CD4-positive, alpha-beta T cell treated with Interleukin-17A for 1 hour (primary cell): ENCODE measurements at regions not wholly inside any gene's neighbourhood (a gene's known extent, or its start where the extent isn't known, plus 50 kb on each side); places are given as distances from the start of the nearest gene placed in this dataset.

ENCODE experiments used
- DNase-seq: peaks from one replicate; pipeline ENCODE4 v3.0.0-alpha.2; 2020

DNA sequence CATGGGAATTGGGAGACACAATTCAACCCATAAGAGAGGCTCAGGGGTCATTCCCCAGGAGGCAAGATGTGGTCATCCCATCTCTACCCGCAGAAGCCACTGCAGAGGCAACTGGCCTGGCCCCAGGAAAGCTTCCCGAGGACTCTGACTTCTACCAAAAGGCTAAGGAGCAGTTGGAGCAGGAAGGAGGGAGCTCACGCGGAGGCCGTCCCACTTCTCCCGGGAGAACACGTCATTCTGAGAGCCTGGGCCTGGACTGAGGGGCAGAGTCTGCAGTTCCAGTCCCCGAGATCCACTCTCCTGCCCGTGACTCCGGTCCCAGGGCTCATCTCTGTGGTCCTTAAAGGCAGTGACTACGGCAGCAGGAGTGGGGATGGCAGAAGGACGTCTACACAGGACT is 69.0 kb upstream of the TAF1B start:
- DNase-seq = no peak

DNA sequence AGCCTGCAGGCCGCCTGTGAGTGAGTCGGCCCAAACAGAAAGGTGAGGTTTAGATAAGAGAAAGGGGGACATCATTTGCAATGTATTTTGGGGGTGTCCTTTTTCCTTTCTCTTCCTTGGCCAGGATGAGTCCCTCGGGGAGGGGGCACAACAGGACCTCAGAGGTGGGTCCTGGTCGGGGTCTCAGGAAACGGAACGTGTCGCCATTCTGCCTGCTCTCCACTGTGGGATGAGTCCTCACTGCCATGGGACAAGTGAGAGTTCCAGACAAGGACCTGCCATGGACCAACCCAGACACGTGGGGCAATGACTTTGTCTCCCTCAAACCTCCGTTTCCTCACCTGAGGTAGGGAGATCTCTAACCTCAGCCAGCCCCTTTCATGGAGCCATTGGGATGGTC is 67.9 kb upstream of the TAF1B start:
- no peak for DNase-seq

DNA sequence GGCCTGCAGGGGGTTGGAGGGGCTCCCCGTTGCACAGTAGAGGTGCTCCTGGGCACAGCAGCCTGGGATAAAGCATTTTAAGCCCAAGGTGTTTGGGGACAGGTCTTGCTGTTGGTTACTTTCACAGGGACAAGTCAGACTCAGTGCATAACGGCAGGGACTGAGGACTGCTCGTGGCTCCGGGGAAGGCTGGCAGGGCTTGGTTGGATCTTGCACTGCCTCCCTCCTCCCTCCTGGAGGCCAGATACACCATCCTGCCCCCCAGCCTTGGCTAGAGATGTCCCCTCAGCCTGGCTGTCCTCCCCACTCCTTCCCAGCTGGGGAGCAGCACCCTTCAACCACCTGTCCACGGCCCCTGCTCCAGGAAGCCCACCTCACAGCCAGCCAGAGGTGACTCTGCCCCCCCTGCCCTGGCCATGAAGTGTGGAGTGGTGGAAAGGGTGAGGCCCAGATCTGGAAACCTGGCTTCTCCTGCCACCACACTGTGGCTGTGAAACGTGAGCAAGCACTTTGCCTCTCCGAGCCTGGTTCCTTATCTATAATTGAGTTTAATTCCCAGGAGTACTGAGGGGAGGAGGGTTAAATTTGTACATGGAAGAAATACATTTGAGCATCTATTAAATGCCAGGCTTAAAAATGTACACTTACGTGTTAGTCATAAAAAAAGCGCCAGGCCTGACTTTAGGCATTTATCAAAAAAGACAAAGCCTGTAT is 67.1 kb upstream of the TAF1B start:
- DNase-seq = no peak

DNA sequence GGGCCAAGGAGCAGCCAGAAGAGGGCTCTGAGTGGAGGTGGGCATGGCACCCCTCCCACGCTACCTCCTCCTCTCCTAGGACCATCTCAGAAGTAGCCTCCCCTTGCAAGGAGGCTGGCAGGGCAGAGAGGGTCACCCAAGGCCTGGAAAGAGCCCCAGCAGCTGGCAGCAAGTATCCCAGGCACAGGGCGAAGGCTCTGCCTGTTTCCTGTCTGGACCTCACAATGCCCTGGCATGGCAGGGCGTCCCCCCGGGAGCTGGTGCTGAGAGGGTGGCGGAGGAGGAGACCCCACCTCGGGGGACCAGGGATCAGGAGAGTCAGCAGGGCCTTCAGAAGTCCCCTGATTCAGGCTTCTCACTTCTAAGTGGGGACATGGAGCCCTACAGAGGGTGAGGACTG is 66.2 kb upstream of the TAF1B start:
- no peak for DNase-seq

DNA sequence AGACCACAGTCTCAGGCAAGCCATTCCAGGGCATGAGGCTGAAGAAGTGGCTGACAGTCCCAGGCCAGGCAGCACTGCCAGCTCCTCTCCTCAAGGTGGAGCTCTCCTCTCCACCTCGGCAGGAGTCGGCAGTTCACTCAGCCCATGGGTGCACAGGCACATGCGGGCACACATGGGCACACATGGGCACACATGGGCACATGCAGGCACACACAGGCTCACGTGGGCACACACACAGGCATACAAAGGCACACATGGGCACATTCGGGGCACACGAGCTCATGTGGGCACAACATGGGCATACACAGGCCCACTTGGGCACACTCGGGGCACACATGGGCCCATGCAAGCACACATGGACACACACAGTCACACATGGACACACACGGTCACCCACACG is 65.3 kb upstream of the TAF1B start:
- DNase-seq = peak; percentile 28

DNA sequence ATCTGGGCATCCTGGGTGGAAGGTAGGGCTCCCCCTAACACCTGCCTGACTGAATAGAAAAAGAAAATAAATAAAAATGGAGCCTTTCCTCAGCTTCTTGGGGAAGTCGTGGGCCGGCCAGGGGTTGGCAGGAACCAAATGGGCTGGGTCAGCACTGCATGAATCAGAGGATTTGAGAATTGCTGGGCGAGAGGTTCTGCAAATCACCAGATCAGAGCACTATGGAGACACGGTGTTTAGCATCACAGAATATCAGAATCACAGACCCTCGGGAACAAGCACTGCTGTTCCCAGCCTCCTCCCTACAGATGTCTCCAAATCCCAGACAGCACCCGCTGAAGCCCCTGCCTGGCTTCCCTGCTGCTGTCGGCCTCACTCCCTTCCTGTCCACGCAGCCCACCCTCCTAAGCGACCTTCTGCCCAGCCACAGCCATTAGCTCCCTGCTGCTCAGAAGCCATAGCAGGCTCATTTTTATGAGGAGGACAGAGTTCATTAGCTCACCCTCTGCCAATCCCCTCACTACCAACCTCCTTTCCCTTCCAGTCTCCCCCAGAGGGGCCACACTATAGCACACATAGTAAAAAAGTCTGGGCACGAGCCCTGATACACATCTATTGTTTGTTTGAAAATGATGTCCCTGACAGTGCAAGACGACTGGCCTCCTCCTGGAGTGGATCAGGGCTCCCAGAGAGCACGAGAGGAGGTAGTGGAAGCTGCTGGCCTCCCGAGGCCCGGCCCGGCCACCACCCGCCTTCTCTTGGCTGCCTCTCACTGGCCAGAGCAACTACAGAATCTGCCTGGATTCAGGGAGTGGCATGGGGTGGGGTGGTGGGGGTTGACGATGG is 64.6 kb upstream of the TAF1B start:
- no peak for DNase-seq

DNA sequence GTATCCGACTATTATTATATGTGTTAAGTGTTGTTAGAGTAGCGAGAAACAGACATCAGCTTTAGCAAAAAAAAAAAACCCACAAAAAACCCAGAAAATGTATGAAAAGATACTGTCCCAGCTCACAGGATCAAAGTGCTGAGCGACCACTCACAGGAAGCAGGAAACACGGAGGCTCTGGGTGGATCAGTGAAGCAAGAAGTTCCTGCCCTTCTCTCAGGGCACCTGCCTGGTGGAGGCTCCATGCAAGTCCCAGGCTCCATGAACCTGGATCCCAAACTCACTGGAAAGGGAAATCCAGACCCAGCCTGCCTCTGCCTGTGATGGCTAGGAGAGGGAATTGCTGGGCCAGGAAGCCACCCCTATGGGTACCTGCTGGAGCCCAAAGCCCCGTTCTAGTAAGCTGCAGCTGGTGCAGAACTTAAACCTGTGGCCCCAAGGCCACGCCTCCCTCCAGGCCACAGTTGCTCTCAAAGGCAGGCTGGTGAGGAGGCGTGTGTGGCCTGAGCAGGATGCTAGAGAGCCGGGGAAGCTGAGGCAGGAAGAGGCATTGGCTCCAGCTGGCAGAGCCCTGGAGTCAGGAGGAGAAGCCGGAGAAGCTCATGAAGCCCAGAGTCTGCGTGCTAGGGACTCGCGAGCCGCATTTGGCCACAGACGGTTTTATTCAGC is 63.5 kb upstream of the TAF1B start:
- DNase-seq = peak; percentile 60

DNA sequence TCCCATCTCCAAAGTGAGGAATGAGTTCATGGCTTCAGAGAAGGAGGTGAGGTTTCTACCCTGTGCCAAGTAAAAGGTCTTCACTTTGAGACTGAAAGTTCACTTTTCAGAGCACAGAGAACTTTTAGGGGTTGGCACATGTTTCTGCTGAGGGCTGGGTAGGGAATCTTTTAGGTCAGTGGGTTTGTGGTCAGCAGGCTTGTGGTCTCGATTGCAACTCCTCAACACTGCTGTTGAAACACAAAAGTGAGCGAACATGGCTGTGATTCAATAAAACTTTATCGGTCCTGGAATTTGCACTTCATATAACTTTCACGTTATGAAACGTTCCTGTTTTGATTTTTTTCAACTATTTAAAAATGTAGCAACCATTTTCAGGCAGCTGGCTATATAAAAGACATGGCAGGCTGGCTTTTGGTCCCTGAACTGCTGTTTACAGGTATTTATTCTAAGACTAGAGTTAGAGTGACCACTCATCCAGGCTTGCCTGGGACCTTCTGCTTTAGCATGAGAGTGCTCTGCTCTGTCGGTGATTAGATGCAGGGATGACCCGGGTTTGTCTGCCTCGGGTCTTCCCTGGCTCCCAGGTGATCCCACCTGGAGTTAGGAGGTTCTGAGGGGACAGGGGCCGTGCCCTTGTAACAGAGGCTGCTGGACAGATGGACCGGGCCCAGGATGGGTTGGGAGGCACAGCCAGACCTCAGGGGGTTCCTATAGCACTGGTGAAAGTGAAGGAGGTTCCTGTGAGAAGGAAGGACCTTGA is 62.7 kb upstream of the TAF1B start:
- DNase-seq = peak; percentile 67

DNA sequence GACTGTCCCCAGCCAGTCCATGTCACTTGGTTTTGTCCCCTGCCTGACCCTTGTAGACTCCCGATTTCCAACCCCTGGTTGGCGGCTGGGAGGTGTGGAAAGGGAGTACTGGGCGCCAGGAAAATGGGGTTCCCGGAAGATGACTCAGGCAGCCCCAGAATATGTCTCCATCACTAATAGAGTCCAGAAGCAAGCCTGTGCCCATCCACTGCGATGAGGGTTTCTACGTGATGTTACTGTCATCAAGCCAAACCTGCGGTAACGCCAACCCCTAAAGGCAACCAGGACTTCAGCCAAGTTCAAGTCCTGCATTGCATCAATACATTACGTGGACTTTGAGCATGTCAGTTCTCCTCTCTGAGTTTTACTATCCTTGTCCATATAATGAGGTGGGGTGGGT is 62.0 kb upstream of the TAF1B start:
- DNase-seq = no peak

DNA sequence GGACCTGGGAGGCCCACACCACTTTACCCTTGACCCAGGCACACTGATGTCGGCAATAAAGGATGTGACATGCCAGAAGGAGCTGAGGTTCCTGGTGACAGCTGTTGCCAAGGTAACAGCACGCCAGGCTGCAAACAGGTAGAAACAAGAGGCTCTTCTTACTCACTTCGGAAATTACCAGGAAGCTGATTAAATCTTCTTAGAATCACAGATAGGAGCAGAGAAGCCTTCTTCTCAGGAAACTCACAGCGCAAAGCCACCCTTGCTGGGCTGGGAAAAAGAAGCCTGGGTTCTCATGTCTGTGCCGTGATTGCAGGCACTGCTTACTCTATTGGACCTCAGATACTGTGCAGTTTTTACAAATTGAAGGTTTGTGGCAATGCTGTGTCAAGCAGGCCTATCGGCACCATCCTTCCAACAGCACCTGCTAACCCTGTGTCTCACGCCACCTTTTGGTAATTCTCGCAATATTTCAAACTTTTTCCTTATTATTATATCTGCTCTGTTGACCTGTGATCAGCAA is 61.0 kb upstream of the TAF1B start:
- peak; percentile 92 for DNase-seq

DNA sequence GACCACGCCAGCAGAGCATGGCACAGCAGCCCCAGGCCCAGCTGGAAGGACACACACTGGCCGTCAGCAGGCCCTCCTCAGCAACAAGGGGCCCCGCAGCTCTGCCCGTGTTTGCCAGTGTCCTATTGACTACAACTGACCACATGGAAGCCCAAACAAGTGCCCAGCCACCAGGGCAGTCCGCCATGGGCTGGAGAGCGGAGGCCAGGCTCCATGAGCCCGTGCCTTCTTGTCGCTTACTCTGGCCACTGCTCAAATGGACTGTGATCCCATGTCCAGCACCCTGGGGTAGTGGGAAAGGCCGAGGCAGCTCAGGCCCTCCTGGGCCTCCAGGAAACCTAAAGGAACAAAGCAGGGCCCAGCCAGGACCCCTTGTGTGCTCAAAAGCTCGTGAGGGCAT is 53.9 kb upstream of the TAF1B start:
- DNase-seq = no peak

DNA sequence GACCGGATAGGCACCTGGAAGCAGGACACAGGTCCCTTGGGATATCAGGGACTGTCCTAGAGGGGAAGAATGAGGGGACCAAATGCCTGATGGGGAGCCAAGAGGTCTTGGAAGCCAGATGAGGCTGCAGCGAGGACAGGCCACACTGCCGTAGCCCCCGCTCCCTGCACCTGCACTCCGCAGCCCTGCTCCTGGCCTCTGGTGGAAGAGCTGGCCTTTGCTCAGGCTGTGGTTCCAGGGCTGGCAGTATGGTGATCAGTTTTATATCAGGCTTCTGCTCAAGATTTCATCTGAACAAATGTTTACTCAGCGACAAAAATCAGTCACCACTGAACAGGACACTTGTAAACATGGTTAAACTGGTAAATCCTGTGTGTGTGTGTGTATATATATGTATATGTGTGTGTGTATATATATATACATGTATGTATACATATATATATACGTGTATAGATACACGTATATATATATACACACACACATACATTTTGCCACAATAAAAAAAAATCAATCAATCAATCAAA is 52.5 kb upstream of the TAF1B start:
- no peak for DNase-seq

DNA sequence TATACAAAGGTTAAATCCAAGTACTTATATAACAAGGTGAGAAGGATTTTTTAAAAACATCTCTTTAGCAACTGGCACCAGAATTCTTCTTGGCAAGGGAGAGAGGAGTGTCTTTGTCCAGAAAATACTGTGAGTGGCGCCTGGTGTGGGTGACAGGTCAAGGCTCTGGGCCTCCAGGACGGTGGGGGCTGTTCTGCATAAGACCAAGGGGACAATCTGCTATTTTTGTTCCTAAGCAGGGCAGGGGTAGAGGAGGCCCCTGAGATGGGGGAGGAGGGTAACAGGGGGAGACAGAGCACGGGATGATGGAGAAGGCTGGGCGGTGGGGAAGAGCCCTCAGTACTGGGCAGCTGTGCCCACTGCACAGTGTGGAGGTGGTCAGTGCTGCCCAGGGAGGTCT is 51.6 kb upstream of the TAF1B start:
- no peak for DNase-seq

DNA sequence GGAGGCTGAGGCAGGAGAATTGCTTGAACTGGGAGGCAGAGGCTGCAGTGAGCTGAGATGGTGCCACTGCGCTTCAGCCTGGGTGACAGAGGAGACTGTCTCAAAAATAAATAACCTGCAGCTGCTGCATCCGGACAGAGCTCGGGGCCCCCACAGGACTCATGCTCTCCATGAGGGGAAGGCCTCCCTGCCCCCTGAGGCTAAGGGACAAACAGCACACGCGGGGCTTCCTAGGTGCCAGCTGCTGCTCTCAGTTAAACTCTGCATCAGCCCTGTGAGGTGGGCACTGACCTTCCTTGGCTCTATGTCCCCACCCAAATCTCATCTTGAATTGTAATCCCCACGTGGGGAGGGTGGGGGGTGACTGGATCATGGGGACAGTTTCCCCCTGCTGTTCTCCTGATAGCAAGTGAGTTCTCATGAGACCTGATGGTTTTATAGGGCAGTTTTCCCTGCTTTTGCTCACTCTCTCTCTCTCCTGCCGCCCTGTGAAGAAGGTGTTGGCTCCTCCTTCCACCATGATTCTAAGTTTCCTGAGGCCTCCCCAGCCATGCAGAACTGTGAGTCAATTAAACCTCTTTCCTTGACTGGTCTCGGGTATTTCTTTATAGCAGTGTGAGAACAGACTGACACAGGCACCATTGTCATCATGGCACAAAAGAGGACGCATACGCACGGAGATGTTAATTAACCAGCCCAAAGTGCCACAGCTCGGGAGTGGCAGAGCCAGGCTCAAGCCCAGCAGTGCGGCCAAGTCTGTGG is 49.9 kb upstream of the TAF1B start:
- DNase-seq = no peak
